Naive thymus-derived CD8-positive, alpha-beta T cell (primary cell): ENCODE measurements at regions not wholly inside any gene's neighbourhood (a gene's known extent, or its start where the extent isn't known, plus 50 kb on each side); places are given as distances from the start of the nearest gene placed in this dataset.

Source experiments
- ATAC-seq, 2 donors: fragments of 150-1000 bp; cut with Tn5 transposase in 1 of 2; sonication (Bioruptor Pico), chemical (Tn5 transposase) in 1 of 2; 1 replicate in 1 of 2; 2 replicates in 1 of 2; pipeline ENCODE4 v1.10.0; 2021; ENCODE audit warnings: mild to moderate bottlenecking in 2 of 2, moderate library complexity in 2 of 2
- POLR2A ChIA-PET: fragments of 350-600 bp; sonication (Branson Sonifier 250); formaldehyde crosslinking; loops from one replicate; lab custom pipeline; 2021; ENCODE audit warnings: antibody characterized with exemption; lab: Charles Lee
- DNase-seq, 10 donors: peaks; one replicate each; pipeline versions ENCODE4 v3.0.0 to v3.0.0-alpha.2; 2020 to 2022
- H3K27ac Mint-ChIP-seq, 10 donors: one replicate each; pipeline ENCODE4 v1.8.0; 2020 to 2022; ENCODE audit warnings: mild to moderate bottlenecking in 10 of 10, mixed read lengths in 10 of 10, moderate library complexity in 4 of 10, inconsistent platforms in 1 of 10
- H3K27me3 Mint-ChIP-seq, 5 donors: one replicate each; pipeline ENCODE4 v1.8.0; 2021 to 2022; ENCODE audit warnings: mixed read lengths in 5 of 5
- H3K36me3 Mint-ChIP-seq, 3 donors: one replicate each; pipeline ENCODE4 v1.8.0; 2020 to 2022; ENCODE audit warnings: mixed read lengths in 3 of 3, mild to moderate bottlenecking in 2 of 3, inconsistent platforms in 1 of 3
- H3K4me1 Mint-ChIP-seq, 4 donors: one replicate each; pipeline ENCODE4 v1.8.0; 2021 to 2022; ENCODE audit warnings: mixed read lengths in 4 of 4
- H3K4me3 Mint-ChIP-seq, 10 donors: one replicate each; pipeline ENCODE4 v1.8.0; 2020 to 2022; ENCODE audit warnings: mild to moderate bottlenecking in 10 of 10, mixed read lengths in 10 of 10, moderate library complexity in 6 of 10, inconsistent platforms in 1 of 10
- H3K9me3 Mint-ChIP-seq, 9 donors: one replicate each; pipeline ENCODE4 v1.8.0; 2020 to 2022; ENCODE audit warnings: mixed read lengths in 9 of 9, mild to moderate bottlenecking in 3 of 9, inconsistent platforms in 1 of 9, moderate library complexity in 1 of 9

- no peaks in the 10 kb centered on the region for H3K36me3 Mint-ChIP-seq
- H3K4me1 Mint-ChIP-seq = peaks cover 4 to 8% (median 4%) of the 10 kb centered on the region in 4 donors
- POLR2A ChIA-PET = no interaction called here
- H3K27ac Mint-ChIP-seq = no peak overlapping the region
- DNase-seq (no peak), ATAC-seq (no peak)
- H3K4me3 Mint-ChIP-seq = no peak overlapping the region
- H3K27me3 Mint-ChIP-seq = peaks cover 5 to 33% (median 13%) of the 10 kb centered on the region in 5 donors
- H3K9me3 Mint-ChIP-seq = peaks cover 0 to 6% (median 1%) of the 10 kb centered on the region in 9 donors
Measured at GRCh38 chr20:52892023-52892422, 80.1 kb upstream of the TSHZ2 start.

- H3K4me1 Mint-ChIP-seq = peaks cover 0 to 2% (median 0%) of the 10 kb centered on the region in 4 donors
- H3K4me3 Mint-ChIP-seq = no peak overlapping the region
- peaks cover 8 to 33% (median 10%) of the 10 kb centered on the region in 5 donors for H3K27me3 Mint-ChIP-seq
- ATAC-seq (no peak), DNase-seq (no peak)
- H3K27ac Mint-ChIP-seq = peak overlapping the region in 2 of 10 donors; percentile 53 to 74
- H3K36me3 Mint-ChIP-seq = peaks cover 0 to 6% (median 0%) of the 10 kb centered on the region in 3 donors
- POLR2A ChIA-PET = no interaction called here
- peaks cover 0 to 3% (median 0%) of the 10 kb centered on the region in 9 donors for H3K9me3 Mint-ChIP-seq
Measured at GRCh38 chr20:52890130-52890529, 82.0 kb upstream of the TSHZ2 start.

- H3K9me3 Mint-ChIP-seq = peaks cover 0 to 3% (median 0%) of the 10 kb centered on the region in 9 donors
- H3K27me3 Mint-ChIP-seq = peaks cover 5 to 24% (median 8%) of the 10 kb centered on the region in 5 donors
- H3K4me1 Mint-ChIP-seq = peaks cover 0 to 2% (median 0%) of the 10 kb centered on the region in 4 donors
- POLR2A ChIA-PET = interaction anchor here (0.9 kb wide), 1 partner anchor 17 kb away, joined by 3 read pairs; no protein-coding TSS in a partner anchor
- ATAC-seq (no peak), DNase-seq (no peak)
- peaks cover 0 to 6% (median 0%) of the 10 kb centered on the region in 3 donors for H3K36me3 Mint-ChIP-seq
- no peak overlapping the region for H3K27ac Mint-ChIP-seq
- H3K4me3 Mint-ChIP-seq = no peak overlapping the region
Measured at GRCh38 chr20:52889225-52889624, 82.9 kb upstream of the TSHZ2 start.

GRCh38 chr20:52888096-52888495 is 84.1 kb upstream of the TSHZ2 start:
- no peak for ATAC-seq
- Mint-ChIP-seq H3K27ac (no peak overlapping the region), H3K9me3 (peaks cover 0 to 4% (median 0%) of the 10 kb centered on the region in 9 donors), H3K36me3 (peaks cover 0 to 6% (median 0%) of the 10 kb centered on the region in 3 donors), H3K4me3 (no peak overlapping the region), H3K4me1 (peaks cover 0 to 2% (median 0%) of the 10 kb centered on the region in 4 donors), H3K27me3 (peaks cover 4 to 19% (median 8%) of the 10 kb centered on the region in 5 donors)
- POLR2A ChIA-PET = no interaction called here
- DNase-seq = no peak

GRCh38 chr20:52880997-52881396 is 91.2 kb upstream of the TSHZ2 start:
- no peak for ATAC-seq
- Mint-ChIP-seq H3K27ac (no peak overlapping the region), H3K9me3 (peaks cover 0 to 11% (median 0%) of the 10 kb centered on the region in 9 donors), H3K27me3 (peaks cover 0 to 16% (median 0%) of the 10 kb centered on the region in 5 donors), H3K36me3 (peaks cover 0 to 12% (median 3%) of the 10 kb centered on the region in 3 donors), H3K4me1 (no peaks in the 10 kb centered on the region), H3K4me3 (no peak overlapping the region)
- POLR2A ChIA-PET = no interaction called here
- no peak for DNase-seq

- Mint-ChIP-seq H3K27me3 (peaks cover 0 to 12% (median 0%) of the 10 kb centered on the region in 5 donors), H3K27ac (no peak overlapping the region), H3K9me3 (peaks cover 0 to 11% (median 0%) of the 10 kb centered on the region in 9 donors), H3K36me3 (peaks cover 0 to 10% (median 3%) of the 10 kb centered on the region in 3 donors), H3K4me3 (no peak overlapping the region), H3K4me1 (no peaks in the 10 kb centered on the region)
- DNase-seq = no peak
- POLR2A ChIA-PET = no interaction called here
- no peak for ATAC-seq
Measured at GRCh38 chr20:52880259-52880658, 91.9 kb upstream of the TSHZ2 start.

GRCh38 chr20:52874241-52874640 is 97.9 kb upstream of the TSHZ2 start:
- POLR2A ChIA-PET = no interaction called here
- H3K36me3 Mint-ChIP-seq = peaks cover 0 to 1% (median 0%) of the 10 kb centered on the region in 3 donors
- H3K27ac Mint-ChIP-seq = no peak overlapping the region
- H3K4me3 Mint-ChIP-seq = no peak overlapping the region
- H3K4me1 Mint-ChIP-seq = no peaks in the 10 kb centered on the region
- peaks cover 0 to 9% (median 2%) of the 10 kb centered on the region in 5 donors for H3K27me3 Mint-ChIP-seq
- DNase-seq (no peak), ATAC-seq (no peak)
- H3K9me3 Mint-ChIP-seq = peaks cover 0 to 2% (median 0%) of the 10 kb centered on the region in 9 donors

GRCh38 chr20:52869698-52870501 is 102.3 kb upstream of the TSHZ2 start:
- no peak for DNase-seq
- Mint-ChIP-seq H3K27me3 (peaks cover 0 to 2% (median 0%) of the 10 kb centered on the region in 5 donors), H3K4me1 (peaks cover 0 to 1% (median under 1%) of the 10 kb centered on the region in 4 donors), H3K4me3 (no peak overlapping the region), H3K27ac (no peak overlapping the region), H3K9me3 (peaks cover 0 to 5% (median 0%) of the 10 kb centered on the region in 9 donors), H3K36me3 (peaks cover 0 to 5% (median 0%) of the 10 kb centered on the region in 3 donors)
- ATAC-seq = no peak
- POLR2A ChIA-PET = interaction anchor here (1.0 to 1.2 kb wide), 2 partner anchors 8 to 11 kb away, joined by 3 read pairs; no protein-coding TSS in a partner anchor

- peaks cover 0 to 3% (median 0%) of the 10 kb centered on the region in 5 donors for H3K27me3 Mint-ChIP-seq
- POLR2A ChIA-PET = interaction anchor here (1.0 to 1.2 kb wide), 2 partner anchors 8 to 10 kb away, joined by 3 read pairs; no protein-coding TSS in a partner anchor
- peaks cover 0 to 5% (median 0%) of the 10 kb centered on the region in 9 donors for H3K9me3 Mint-ChIP-seq
- no peak overlapping the region for H3K4me3 Mint-ChIP-seq
- DNase-seq = no peak
- peaks cover 0 to 5% (median 0%) of the 10 kb centered on the region in 3 donors for H3K36me3 Mint-ChIP-seq
- ATAC-seq = no peak
- no peak overlapping the region for H3K27ac Mint-ChIP-seq
- peaks cover 2 to 7% (median 4%) of the 10 kb centered on the region in 4 donors for H3K4me1 Mint-ChIP-seq
Measured at GRCh38 chr20:52869276-52869675, 102.9 kb upstream of the TSHZ2 start.

- no peak overlapping the region for H3K4me3 Mint-ChIP-seq
- peaks cover 0 to 6% (median 0%) of the 10 kb centered on the region in 9 donors for H3K9me3 Mint-ChIP-seq
- no peak overlapping the region for H3K27ac Mint-ChIP-seq
- H3K4me1 Mint-ChIP-seq = peaks cover 2 to 7% (median 4%) of the 10 kb centered on the region in 4 donors
- H3K27me3 Mint-ChIP-seq = peaks cover 0 to 8% (median 1%) of the 10 kb centered on the region in 5 donors
- ATAC-seq = no peak
- POLR2A ChIA-PET = no interaction called here
- peaks cover 0 to 5% (median 0%) of the 10 kb centered on the region in 3 donors for H3K36me3 Mint-ChIP-seq
- DNase-seq = no peak
Measured at GRCh38 chr20:52867305-52867704, 104.9 kb upstream of the TSHZ2 start.

- H3K27me3 Mint-ChIP-seq = peaks cover 1 to 14% (median 3%) of the 10 kb centered on the region in 5 donors
- no peak overlapping the region for H3K27ac Mint-ChIP-seq
- H3K4me1 Mint-ChIP-seq = peaks cover 2 to 7% (median 4%) of the 10 kb centered on the region in 4 donors
- POLR2A ChIA-PET = no interaction called here
- peaks cover 0 to 5% (median 0%) of the 10 kb centered on the region in 3 donors for H3K36me3 Mint-ChIP-seq
- ATAC-seq (no peak), DNase-seq (no peak)
- no peak overlapping the region for H3K4me3 Mint-ChIP-seq
- peaks cover 0 to 6% (median 0%) of the 10 kb centered on the region in 9 donors for H3K9me3 Mint-ChIP-seq
Measured at GRCh38 chr20:52864916-52865605, 107.1 kb upstream of the TSHZ2 start.

GRCh38 chr20:52859156-52859876 is 112.8 kb upstream of the TSHZ2 start:
- H3K36me3 Mint-ChIP-seq = no peaks in the 10 kb centered on the region
- POLR2A ChIA-PET = interaction anchor here (1.0 kb wide), 1 partner anchor 10 kb away, joined by 3 read pairs; no protein-coding TSS in a partner anchor
- peaks cover 3 to 42% (median 6%) of the 10 kb centered on the region in 5 donors for H3K27me3 Mint-ChIP-seq

More at GRCh38 chr20:52859156-52859876, 112.8 kb upstream of the TSHZ2 start:
- Mint-ChIP-seq H3K9me3 (peaks cover 0 to 9% (median 0%) of the 10 kb centered on the region in 9 donors), H3K4me1 (no peaks in the 10 kb centered on the region), H3K27ac (no peak overlapping the region), H3K4me3 (no peak overlapping the region)
- DNase-seq = no peak
- ATAC-seq = no peak
